ENCODE measurements at regions not wholly inside any gene's neighbourhood (a gene's known extent, or its start where the extent isn't known, plus 50 kb on each side); places are given as distances from the start of the nearest gene placed in this dataset.

DNA sequence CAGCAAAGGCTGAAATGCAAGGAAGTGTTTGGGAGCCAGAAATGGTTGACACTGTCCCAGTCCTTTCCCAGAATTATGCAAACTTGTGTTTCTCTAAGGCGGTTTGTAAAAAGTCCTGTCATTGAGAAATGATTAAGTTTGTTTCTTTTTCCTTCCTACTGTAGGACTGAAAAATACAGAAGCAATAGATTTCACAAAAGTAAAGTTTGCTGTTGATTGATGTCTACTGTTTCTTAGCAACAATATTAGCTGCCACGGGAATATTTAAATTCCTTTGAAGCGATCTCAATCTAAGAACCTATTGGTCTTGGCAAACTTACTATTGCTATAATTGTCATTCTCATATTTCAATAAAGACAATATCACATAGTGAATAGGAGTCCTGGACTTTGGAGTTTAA lies 100.7 kb upstream of the IL12A start:
- no peak for DNase-seq

DNA sequence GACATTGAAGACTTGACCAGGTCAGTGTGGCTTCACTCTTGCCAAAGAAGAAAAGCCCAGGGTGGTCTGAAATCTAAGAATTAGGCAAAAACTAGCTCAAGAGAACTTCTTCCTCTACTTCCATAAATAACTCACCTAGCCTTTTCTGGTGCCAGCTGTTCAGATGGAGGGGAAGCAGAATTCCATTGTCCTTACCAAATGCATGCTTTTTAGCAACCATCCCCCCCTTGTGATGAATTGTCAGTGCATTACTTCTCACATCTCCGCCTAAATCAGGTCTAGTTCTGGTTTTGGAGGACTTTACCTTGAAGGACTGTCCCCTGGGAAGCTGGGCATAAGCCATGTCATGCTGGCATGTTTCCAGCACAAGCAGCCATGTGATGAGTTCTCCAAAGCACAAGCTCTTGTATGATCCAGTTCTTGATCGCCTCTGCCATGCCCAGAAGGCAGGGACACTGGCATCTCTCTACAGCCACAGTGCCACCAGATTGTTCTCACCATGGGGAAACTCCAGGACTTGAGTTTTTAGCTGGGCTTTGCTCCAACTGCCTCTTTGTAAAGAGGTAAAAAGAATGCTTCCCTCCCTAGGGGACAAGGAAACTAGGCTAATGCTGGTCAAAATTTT lies 96.4 kb upstream of the IL12A start:
- DNase-seq: no peak

DNA sequence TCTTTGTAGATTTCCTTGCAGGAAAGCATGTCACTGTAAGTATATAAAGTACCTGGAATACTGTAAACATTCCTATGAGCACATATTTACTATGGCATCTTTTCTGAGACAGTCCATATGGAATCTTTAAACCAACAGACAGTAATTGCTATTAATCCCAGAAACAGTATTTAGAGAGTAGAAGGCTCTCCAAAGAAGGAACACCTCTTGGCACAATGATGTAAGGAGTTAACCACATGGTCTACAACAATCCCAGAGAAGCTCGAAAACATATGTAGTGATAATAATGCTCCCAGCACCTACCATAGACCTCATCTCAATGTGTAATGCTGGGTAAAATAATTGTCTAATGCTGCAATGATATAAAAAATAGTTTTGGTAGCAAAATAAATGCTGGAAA lies 95.8 kb upstream of the IL12A start:
- no peak for DNase-seq

DNA sequence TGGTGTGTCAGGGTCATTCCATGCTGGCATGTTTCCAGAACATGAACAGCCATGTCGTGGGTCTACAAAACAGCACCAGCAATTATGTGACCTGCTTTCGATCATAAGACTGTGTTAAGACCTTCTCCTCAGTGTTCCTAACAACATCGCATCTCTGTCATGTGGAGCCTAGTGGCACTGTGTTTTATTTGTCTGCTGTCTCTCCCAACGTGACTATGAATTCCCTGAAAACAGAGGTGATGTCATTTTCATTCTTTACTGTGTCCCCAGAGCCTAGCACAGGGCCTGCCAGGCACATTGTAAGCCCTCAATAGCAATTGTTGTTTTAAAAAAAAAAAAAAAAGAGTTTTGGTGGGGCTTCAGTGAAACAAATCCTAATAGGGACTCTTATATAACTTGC lies 94.2 kb upstream of the IL12A start:
- no peak for DNase-seq

DNA sequence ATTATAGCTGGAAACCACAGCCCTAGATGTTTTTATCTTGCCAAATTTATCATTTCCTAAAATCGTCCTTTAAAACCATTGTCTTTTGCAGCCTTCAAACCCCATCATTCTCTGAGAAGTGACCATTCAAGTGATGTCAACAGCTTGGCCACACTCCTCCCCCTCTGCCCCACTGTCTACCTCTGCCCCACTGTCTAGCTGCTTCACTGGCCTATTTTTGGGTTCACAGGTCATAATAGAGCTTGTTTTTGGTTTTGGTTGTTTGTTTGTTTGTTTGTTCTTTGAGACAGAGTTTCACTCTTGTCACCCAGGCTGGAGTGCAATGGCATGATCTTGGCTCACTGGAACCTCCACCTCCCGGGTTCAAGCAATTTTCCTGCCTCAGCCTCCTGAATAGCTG lies 93.2 kb upstream of the IL12A start:
- DNase-seq: no peak

DNA sequence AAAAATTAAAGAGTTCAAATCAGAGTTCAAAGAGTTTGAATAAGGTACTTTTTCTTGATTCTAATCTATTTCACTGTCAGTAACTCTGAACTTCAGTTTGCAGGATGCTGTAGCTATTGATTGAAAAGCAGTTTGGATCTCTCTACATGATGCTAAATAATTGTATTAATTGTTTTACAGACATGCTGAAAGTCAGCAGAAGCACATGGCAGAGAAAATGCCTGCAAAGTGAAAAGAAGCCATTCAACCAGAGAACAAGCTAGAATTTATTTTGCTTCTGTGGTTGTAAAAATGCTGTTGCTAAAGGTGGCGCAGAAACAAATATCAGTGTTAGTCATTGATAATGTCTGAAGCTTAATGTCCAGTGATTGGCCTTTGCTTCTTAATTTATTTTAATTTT lies 92.1 kb upstream of the IL12A start:
- no peak for DNase-seq

DNA sequence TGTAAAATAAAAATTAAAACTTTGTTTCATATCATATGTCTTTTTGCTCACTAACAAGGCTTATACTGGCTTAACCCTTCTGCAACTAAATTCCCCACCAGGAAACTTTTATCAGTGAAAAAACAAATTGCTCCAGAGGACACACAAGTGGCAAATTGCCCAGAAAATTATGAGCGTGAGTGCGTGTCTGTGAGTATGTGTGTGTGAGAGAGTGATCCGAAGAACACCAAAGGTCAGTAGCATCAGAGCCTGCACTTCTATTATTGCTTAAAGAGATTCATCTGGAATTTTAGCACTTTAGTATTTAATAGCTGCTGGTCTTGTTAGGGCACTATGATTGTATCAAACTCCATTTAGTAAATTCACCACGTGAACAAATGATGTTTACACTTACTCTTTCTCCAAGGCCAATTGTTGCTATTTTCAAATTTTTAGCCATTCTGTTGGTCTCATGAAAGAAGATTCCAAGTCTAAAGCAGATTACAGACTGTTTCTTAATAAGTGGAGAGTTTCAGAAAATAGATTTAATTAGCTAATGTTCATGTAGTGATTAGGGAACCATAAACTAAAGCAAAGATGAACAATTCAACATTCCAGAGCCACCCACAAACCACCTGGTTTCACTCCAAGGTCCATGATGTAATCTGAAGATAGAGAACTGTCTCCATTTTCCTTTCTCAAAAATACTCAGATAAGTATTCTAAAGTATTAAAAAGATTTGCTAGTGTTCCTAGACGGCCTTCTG lies 91.1 kb upstream of the IL12A start:
- DNase-seq: no peak

DNA sequence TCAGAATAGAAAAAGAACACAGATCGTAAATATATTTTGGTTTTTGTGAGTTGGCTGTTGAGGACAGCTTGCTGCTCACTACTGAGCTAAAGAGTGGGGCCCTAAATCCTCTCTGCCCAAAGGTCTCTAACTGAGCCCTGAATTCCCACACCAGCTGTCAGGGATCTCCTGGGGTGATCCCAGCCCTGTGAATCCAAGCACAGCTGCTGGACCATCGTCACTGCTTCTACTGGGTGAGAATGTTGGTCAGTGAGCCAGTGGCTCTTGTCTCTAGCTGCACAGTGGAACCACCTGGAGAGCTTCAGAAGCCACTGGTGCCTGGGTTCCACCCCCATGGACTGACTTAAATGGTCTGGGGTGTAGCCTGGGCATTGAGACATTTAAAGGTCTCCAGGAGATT lies 90.5 kb upstream of the IL12A start:
- DNase-seq: no peak

DNA sequence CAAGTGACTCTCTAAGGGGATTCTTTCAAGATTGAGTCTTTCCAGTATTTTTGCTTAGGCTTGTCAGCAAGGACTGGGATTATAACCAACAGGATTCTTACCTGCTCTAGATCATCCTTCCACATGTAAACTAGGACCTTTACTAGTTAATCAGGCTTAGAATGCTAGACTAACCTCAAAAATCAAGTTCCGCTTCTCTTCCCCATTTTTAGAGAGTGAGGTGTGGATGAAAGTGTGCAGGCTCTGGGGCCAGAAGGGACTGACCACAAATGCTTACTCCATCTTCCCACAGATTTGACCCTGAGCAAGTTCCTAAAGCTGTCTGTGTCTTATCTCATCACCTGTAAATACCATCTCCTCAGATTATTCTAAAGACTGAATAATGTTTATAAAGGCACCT lies 89.5 kb upstream of the IL12A start:
- no peak for DNase-seq

DNA sequence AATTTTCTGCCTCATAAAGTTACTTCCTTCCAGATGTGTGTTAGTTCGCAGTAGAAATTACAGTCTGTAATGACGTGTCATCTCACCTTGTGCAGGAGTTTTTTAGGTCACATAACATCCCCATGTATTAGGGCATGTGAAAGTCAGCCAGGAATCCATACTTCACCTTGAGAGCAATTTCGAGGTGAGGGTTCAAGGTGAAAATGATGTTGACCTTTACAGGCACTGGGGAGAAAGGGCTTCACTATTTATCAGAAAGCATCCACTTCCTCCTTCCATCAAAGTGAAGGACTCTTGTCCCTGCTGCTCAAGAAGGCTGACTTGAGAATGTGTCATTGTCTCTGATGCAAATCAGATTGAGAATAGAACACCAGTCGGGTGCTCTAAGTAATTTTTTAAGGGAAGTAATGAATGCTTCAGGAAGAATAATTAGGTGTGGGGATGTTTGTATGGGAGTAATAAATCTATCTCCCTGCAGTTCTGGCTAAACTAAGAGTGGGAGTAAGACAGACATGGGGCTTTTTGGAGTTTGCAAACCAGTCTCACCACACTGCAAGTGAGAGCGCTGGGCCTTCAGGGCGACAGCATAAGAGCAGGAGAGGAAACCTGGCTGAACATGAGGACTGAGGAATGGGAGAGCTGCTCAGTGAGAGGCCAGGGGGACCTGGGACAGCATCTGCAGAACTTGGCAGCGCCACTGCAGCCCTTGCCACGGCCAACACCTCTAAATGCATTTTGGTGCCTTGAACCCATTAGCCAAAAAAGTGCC lies 85.9 kb upstream of the IL12A start:
- DNase-seq: peak; percentile 25

DNA sequence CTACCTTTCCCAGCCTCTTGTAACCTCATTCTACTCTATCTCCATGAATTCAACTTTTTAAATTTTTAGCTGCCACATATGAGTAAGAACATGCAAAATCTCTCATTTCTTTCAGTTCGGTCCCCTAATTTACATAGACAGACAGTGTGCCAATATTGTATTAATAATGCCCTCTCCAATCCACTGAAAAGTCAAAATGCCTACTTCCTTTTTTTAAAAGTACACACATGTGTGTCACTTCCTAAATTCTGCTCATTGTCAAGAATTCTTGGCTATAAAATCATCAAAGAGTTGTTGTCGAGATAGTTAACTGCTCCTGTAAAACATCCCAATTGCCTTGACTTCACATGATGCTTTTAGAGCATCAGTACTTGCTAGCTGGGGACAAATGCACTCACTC lies 84.2 kb upstream of the IL12A start:
- no peak for DNase-seq

DNA sequence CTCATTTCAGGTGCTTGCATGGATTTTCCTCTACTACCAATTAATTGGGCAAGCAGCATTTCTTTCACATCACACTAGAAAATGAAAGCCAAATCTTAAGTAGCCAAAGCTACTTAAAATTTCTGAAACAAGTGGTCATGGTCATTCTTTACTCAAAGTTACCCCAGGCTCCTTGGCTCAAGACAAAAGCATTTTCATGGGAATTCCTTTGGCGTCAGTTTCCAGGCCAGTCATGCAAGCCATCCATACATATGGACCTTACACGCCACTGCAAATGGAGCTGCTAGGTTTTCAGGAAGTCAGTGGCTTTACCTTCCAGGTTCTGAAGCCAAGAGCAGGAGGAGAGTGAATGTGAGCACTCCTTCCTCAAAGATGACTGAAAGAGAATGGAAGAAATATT lies 83.7 kb upstream of the IL12A start:
- no peak for DNase-seq

DNA sequence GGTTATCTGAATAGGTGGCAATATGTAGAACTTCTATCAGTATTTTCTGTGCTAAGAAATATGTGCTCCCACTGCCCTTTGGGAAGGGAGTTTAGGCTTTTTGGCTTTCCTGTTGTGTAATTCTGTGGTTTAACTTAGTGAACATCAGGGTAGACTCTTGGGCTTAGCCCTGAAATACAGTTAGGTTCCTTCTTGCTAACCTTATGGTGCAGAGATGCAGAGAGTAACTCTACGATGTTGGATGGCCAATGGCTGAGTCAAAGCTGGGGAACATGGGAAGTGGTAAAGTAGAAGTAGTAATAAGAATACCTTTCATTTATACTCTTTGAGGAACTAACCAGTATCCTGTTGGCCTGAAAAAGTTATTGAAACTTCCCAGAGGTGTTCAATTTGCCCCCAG lies 80.8 kb upstream of the IL12A start:
- DNase-seq: no peak

DNA sequence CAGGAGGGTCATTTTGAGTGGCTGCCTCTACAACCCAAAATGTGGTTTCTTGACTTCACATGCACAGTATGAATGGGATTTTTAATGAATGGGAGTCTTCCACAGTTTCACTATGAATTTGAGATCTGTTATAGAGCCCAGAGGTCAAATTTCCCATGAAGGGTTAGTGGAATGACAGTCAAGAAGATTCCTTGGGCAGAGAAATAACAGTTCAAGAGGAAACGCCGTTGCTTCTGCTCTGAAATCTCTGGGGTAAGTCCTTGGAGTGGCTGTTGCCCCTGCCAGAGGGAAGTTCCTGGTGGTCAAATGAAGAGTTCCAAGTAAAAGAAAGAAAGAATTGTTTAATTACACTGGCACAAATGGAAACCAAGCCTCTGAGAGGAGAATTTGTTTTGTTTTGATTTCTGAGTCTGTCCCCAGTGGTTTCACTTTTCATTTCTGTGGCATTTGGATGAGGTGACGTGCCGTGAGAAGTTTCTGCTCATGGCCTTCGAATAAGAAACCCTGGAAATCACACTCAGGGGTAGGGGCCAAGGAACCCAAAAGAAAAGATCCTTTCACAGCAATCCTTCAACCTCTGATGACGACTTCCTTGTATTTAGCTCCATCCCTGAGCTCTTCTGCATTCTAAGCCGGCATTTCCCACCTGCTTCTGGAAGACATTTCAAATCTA lies 77.5 kb upstream of the IL12A start:
- DNase-seq: no peak

DNA sequence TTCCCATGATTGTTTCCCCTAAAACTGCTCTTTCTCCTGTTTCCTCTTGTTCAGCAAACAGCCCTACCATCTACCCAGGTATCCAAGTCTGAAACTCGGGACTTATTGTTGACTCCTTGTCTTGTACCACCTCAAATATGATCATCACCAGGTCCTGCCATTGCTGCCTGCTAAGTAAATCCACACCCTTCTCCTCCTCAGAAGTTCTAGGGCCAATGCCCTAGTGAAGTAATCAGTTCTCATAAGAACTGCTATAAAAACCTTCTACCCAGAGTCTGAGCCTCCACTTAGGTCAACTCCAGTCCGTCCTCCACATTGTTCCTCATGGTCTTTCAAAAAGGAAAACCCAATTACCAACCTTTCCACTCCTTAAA lies 77.0 kb upstream of the IL12A start:
- no peak for DNase-seq

DNA sequence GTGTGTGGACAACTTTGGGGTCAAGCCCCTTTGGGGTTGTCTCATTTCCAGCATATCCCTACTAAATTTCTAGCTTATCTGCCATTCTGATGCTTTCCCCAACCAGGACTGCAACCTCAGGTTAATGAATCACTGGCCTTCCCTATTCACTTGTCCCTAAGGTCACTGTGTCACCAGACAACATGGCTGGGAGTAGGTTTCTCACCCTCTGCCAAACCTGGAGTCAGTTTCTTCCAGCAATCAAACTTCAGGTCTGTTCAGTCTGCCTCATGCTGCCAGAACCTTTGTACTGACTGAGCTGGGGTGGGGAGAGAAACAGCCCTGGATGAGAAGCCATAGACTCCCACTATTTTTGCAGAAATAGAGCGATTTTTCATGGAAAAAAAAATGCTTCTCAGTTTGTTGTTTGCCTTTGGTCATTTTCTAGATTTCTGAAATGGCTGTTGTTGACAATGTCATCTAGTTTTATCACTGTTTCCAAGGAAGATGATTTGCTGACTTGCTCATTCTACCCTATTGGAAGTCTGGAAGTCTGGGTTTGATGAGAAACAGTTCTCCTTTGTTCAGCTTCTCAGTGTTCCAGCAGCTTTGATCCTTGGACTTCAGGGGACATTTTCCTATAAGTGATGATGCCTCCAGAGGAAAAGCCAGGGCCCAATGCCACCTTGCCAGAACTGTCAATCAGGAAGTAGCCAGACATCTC lies 74.8 kb upstream of the IL12A start:
- no peak for DNase-seq

DNA sequence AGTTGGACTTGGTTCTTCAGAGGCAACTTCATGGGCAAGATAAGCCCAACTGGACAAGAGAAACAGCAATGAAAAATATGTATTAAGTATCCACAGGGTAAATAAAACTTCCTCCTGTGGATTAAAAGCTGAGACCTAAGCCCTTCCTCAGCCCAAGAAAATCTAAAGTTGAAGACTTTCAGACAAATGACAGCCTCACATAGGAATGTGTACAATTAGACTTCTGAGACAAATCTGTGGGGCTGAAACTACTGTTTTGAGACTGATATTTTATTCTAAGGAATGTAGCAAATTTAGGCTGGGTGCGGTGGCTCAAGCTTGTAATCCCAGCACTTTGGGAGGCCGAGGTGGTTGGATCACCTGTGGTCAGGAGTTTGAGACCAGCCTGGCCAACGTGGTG lies 74.2 kb upstream of the IL12A start:
- DNase-seq: no peak

DNA sequence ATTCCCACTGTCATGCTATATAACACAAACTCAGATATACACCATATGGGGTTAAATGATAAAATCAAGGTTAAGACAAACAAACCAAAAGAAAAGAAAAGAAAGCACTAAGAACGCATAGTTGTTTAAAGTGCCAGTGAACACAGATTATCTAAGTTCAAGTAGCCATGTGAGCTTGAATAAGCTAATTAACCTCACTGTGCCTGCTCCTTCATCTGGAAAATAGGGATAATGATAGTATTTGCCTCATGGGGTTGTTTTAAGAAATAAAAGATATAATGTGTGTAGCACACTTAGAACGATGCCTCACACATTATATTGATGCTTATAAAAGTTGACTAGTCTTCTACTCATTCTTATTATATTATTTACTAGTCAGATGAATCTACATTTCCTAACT lies 72.6 kb upstream of the IL12A start:
- DNase-seq: peak; percentile 66

DNA sequence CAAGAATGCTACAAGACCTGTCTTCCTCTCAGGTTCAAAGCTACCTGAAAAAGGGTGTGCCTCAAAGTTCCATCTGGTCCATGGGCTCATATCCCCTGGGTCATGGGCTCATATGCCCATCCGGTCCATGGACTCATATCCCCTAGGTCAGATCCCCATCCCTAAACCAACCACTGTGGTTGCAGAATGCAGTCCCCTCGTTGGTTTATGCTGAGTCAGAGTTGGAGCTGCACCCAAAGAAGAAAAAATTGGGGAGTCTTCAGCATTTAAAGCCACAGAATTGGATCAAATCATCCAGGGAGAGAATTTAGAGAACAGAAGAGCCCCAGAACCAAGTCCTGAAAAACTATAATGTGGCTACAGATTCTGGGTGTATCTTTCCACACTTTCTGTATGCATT lies 71.5 kb upstream of the IL12A start:
- DNase-seq: no peak

DNA sequence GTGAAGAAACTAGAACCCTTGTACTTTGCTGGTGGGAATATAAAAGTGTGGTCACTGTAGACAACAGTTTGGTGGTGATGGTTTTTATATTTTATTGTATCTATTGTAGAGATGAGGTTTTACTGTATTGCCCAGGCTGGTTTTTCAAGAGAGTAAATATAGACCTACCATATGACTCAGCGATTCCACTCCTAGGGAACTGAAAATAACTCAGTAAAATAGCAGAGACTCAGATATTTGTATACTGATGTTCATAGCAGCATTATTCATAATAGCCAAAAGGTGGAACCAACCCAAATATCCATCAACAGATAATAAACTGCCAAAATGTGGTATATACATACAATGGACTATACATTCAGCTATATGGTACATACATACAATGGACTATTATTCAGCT lies 68.8 kb upstream of the IL12A start:
- no peak for DNase-seq

DNA sequence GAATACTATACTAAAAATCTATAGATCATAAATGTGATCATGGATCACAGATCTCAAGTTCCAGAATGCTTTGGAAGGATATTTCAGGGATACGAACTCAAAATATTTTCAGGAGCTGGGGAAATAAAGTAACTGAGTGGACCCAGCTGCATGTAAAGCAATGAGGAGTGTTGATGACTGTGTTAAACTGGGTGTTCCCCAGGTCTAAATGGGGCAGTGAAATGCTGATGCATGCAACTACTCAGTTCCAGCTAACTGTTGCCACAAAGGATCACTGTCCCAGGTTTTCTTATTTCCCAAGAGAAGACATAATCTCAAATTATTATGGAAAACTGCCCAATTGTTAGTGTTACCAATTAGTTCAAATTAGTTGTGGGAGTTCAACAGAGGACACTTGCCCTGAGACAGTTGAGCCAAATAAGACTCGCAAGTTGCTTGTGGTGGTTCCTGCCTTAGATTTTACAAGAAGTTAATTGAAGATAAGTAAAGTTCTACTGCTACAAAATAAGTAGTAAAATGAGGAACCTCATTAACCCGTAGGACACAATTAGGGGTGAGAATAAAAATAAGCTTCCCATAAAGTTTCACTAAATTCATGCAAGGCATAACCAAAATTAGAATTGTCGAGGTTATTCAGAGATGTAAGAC lies 66.3 kb upstream of the IL12A start:
- no peak for DNase-seq

DNA sequence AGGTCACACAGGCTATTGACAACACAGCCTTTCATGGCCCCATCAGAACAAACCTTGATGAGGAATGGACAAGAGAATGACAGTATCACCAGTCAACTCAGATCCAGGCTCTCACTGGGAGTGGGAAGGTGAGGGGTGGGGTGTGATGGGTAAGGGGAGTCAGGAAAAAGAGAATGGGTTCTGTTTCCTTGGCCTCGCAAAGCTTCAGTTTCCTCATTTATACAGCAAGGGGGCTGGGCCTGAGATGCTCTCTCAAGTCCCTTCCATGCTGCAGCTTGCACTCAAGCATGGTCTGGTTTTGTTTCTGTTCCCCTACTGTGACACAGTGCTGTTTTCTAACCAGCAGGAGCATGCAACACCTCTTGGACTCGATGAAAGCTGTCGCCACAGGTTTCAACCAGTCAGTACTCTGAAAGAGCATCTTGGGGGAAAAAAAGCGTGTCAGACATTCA lies 65.7 kb upstream of the IL12A start:
- DNase-seq: no peak

DNA sequence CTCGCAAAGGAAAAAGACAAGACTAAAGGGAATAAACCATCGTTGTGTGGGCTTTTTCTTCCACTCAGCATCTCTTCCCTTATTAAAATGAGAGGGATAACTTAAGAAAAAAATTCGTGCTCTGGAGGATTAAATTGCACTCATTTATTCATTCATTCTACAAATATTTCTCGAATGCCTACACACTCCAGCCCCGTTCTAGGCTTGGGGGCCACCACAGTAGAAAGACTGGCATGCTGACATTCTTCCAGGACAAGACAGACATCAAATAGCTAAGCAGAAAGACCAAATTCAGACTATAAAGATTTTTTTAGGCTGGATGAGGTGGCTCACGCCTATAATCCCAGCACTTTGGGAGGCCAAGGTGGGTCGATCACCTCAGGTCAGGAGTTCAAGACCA lies 65.3 kb upstream of the IL12A start:
- DNase-seq: no peak

Measured in eye (tissue), 1 donor.